ENCODE measurements at regions not wholly inside any gene's neighbourhood (a gene's known extent, or its start where the extent isn't known, plus 50 kb on each side); places are given as distances from the start of the nearest gene placed in this dataset.

GRCh38 chr1:29900712-29901111 lies 664.4 kb downstream of the PTPRU start:
- POLR2A ChIA-PET: no interaction called here
- TF ChIP-seq FOXA1 (IDR thresholded peaks at IDR 0.05) (no peak), SP1 (IDR thresholded peaks at IDR 0.05) (no peak), BHLHE40 (IDR thresholded peaks at IDR 0.05; ENCODE audit: borderline replicate concordance) (no peak), CTBP1 (IDR thresholded peaks at IDR 0.05; ENCODE audit: borderline replicate concordance) (no peak), L3MBTL2 (conservative IDR thresholded peaks at IDR 0.05) (no peak), ZNF384 (IDR thresholded peaks at IDR 0.05) (no peak), HDGF (IDR thresholded peaks at IDR 0.05; ENCODE audit: borderline replicate concordance) (no peak), NFRKB (IDR thresholded peaks at IDR 0.05) (no peak), FOXM1 (IDR thresholded peaks at IDR 0.05; ENCODE audit: borderline replicate concordance) (no peak), ARNT (IDR thresholded peaks at IDR 0.05) (no peak), FOXK2 (IDR thresholded peaks at IDR 0.05) (no peak), LEF1 (IDR thresholded peaks at IDR 0.05; ENCODE audit: borderline replicate concordance) (no peak), SUZ12 (IDR thresholded peaks at IDR 0.05) (no peak), TARDBP (IDR thresholded peaks at IDR 0.05) (no peak), ELF4 (IDR thresholded peaks at IDR 0.05) (no peak)
- TF ChIP-seq, protein P1, sequence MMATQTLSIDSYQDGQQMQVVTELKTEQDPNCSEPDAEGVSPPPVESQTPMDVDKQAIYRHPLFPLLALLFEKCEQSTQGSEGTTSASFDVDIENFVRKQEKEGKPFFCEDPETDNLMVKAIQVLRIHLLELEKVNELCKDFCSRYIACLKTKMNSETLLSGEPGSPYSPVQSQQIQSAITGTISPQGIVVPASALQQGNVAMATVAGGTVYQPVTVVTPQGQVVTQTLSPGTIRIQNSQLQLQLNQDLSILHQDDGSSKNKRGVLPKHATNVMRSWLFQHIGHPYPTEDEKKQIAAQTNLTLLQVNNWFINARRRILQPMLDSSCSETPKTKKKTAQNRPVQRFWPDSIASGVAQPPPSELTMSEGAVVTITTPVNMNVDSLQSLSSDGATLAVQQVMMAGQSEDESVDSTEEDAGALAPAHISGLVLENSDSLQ (IDR thresholded peaks at IDR 0.05): no peak
- CTCF ChIA-PET: interaction anchor here (0.6 kb wide), 1 partner anchor 1039 kb away, joined by 3 read pairs; no protein-coding TSS in a partner anchor
- no peak for DNase-seq (ENCODE audit: extremely low spot score)

DNA sequence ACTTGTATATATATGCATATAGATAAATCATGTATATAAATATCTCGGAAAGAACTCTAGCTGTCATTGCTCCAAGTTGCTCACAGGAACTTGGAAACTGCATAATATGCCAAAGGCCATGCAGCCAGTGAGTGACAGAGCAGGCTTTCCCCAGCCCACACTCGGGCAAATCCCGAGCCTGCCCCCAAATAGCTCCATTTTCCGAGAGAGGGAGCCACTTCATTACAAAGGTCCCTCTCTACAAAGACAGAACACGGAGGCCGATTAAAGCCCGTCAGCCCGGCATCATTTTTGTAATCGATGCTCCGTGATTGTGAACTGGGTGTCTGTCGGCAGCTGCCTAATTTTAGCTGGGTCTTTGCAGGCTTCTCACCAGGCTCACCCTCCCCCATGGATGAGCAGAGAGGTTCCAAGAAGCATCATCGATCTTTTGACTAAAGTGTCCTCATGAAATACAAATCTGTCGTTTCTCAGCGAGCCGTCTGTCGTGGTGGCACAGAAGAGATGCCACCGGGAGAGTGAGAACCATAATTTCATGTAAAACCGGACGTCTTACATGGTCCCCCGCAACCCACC lies 663.9 kb downstream of the PTPRU start:
- TF ChIP-seq, protein P1 (IDR thresholded peaks at IDR 0.05): no peak
- no peak for TF ChIP-seq HDGF (IDR thresholded peaks at IDR 0.05; ENCODE audit: borderline replicate concordance)
- TF ChIP-seq L3MBTL2 (conservative IDR thresholded peaks at IDR 0.05): no peak
- TF ChIP-seq SP1 (IDR thresholded peaks at IDR 0.05): no peak
- TF ChIP-seq BHLHE40 (IDR thresholded peaks at IDR 0.05; ENCODE audit: borderline replicate concordance): no peak
- TF ChIP-seq TARDBP (IDR thresholded peaks at IDR 0.05): no peak
- TF ChIP-seq ELF4 (IDR thresholded peaks at IDR 0.05): no peak
- TF ChIP-seq NFRKB (IDR thresholded peaks at IDR 0.05): no peak
- no peak for TF ChIP-seq FOXM1 (IDR thresholded peaks at IDR 0.05; ENCODE audit: borderline replicate concordance)
- no peak for TF ChIP-seq FOXA1 (IDR thresholded peaks at IDR 0.05)
- TF ChIP-seq ZNF384 (IDR thresholded peaks at IDR 0.05): no peak
- no peak for TF ChIP-seq ARNT (IDR thresholded peaks at IDR 0.05)
- no peak for TF ChIP-seq LEF1 (IDR thresholded peaks at IDR 0.05; ENCODE audit: borderline replicate concordance)
- TF ChIP-seq SUZ12 (IDR thresholded peaks at IDR 0.05): no peak
- ChIA-PET POLR2A (no interaction called here), CTCF (interaction anchor here (0.6 kb wide), 1 partner anchor 1040 kb away, joined by 3 read pairs; no protein-coding TSS in a partner anchor)
- no peak for DNase-seq (ENCODE audit: extremely low spot score)

GRCh38 chr1:29896791-29897714 lies 660.7 kb downstream of the PTPRU start:
- ChIA-PET CTCF (no interaction called here), POLR2A (no interaction called here)
- DNase-seq (ENCODE audit: extremely low spot score): no peak
- TF ChIP-seq, protein P1 (IDR thresholded peaks at IDR 0.05): no peak
- TF ChIP-seq SP1 (IDR thresholded peaks at IDR 0.05): no peak
- TF ChIP-seq CTBP1 (IDR thresholded peaks at IDR 0.05; ENCODE audit: borderline replicate concordance): no peak
- no peak for TF ChIP-seq TARDBP (IDR thresholded peaks at IDR 0.05)
- TF ChIP-seq ARNT (IDR thresholded peaks at IDR 0.05): no peak
- no peak for TF ChIP-seq L3MBTL2 (conservative IDR thresholded peaks at IDR 0.05)
- no peak for TF ChIP-seq SUZ12 (IDR thresholded peaks at IDR 0.05)
- TF ChIP-seq NFRKB (IDR thresholded peaks at IDR 0.05): no peak
- TF ChIP-seq ELF4 (IDR thresholded peaks at IDR 0.05): no peak
- no peak for TF ChIP-seq HDGF (IDR thresholded peaks at IDR 0.05; ENCODE audit: borderline replicate concordance)
- no peak for TF ChIP-seq FOXK2 (IDR thresholded peaks at IDR 0.05)
- no peak for TF ChIP-seq LEF1 (IDR thresholded peaks at IDR 0.05; ENCODE audit: borderline replicate concordance)
- no peak for TF ChIP-seq BHLHE40 (IDR thresholded peaks at IDR 0.05; ENCODE audit: borderline replicate concordance)
- TF ChIP-seq FOXM1 (IDR thresholded peaks at IDR 0.05; ENCODE audit: borderline replicate concordance): no peak

DNA sequence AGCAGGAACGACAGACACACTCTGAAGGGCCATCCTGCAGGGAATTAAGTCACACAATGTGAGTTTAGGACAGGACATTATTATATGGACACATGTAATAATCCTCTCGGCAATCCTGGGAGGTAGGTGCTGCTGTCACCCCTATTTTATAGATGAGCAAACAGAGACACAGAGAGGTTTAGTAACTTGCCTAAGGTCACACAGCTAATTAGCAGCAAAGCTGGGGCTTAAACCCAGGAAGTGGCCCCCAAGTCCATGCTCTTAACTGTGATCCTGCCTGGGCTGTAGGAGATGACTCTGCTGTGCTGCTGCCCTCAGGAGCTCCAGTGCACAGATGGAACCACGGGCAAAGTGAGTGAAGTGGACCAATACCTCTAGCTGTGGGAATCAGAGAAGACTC lies 660.0 kb downstream of the PTPRU start:
- ChIA-PET POLR2A (no interaction called here), CTCF (no interaction called here)
- no peak for DNase-seq (ENCODE audit: extremely low spot score)

More for the DNA sequence above, 660.0 kb downstream of the PTPRU start:
- TF ChIP-seq CTBP1 (IDR thresholded peaks at IDR 0.05; ENCODE audit: borderline replicate concordance) (no peak), ZNF384 (IDR thresholded peaks at IDR 0.05) (no peak), BHLHE40 (IDR thresholded peaks at IDR 0.05; ENCODE audit: borderline replicate concordance) (no peak), LEF1 (IDR thresholded peaks at IDR 0.05; ENCODE audit: borderline replicate concordance) (no peak), FOXA1 (IDR thresholded peaks at IDR 0.05) (no peak), L3MBTL2 (conservative IDR thresholded peaks at IDR 0.05) (no peak), SUZ12 (IDR thresholded peaks at IDR 0.05) (no peak), NFRKB (IDR thresholded peaks at IDR 0.05) (no peak), FOXM1 (IDR thresholded peaks at IDR 0.05; ENCODE audit: borderline replicate concordance) (no peak), ELF4 (IDR thresholded peaks at IDR 0.05) (no peak), FOXK2 (IDR thresholded peaks at IDR 0.05) (no peak), SP1 (IDR thresholded peaks at IDR 0.05) (no peak), ARNT (IDR thresholded peaks at IDR 0.05) (no peak), HDGF (IDR thresholded peaks at IDR 0.05; ENCODE audit: borderline replicate concordance) (no peak), TARDBP (IDR thresholded peaks at IDR 0.05) (no peak)
- TF ChIP-seq, protein P1 (IDR thresholded peaks at IDR 0.05): no peak
